ENCODE measurements at regions not wholly inside any gene's neighbourhood (a gene's known extent, or its start where the extent isn't known, plus 50 kb on each side); places are given as distances from the start of the nearest gene placed in this dataset.
A peak's percentile ranks its signal among the peaks of the same experiment; 100 is the strongest.

DNA sequence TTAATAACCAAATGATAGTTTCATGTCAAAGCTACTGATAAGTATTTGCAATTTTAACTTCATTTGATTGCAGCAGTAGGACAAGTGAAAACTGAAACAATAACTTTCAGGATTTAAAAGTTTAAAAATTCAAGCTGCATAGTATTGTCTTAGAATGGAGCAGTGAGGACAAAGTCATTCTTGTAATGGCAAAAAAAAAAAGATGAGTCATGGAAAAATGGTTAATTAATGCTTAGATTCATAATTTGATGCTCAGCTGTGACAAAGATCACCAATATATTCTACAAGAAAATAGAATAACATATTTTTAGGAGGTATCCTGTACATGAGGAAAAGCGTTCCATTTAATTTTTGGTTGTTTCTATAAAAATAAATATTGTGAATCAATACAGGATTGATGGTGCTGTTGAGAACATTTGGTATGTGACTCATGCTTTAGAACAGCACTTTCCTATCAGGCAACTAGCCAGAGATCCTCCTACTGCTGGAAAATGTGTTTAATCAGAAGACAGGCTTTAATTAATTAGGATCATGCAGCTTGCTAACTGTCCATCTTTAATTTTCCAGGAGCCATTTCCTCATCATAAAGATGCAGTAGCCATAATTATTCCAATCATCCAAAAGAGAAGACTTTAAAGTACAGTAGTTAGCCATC, 239.0 kb upstream of the MMADHC start:
- Histone ChIP-seq H4K20me1 (no peaks in the 10 kb centered on the region), H3K9me3 (replicated peaks in 1 of 11) (peaks cover 0 to 10% (median 0%) of the 10 kb centered on the region in 11 experiments; a peak in 3 of 22 replicates), H3K9ac (no peak overlapping the region), H3K36me3 (no peaks in the 10 kb centered on the region), H3K27ac (no peak overlapping the region), H3K4me3 (no peak overlapping the region), H3K4me2 (no peak overlapping the region), H3K27me3 (no peaks in the 10 kb centered on the region), H3K4me1 (peaks cover 0 to 12% (median 0%) of the 10 kb centered on the region in 10 experiments; a peak in 5 of 20 replicates)
- TF ChIP-seq Cebpa-rat (IDR thresholded peaks at IDR 0.05) = no peak

DNA sequence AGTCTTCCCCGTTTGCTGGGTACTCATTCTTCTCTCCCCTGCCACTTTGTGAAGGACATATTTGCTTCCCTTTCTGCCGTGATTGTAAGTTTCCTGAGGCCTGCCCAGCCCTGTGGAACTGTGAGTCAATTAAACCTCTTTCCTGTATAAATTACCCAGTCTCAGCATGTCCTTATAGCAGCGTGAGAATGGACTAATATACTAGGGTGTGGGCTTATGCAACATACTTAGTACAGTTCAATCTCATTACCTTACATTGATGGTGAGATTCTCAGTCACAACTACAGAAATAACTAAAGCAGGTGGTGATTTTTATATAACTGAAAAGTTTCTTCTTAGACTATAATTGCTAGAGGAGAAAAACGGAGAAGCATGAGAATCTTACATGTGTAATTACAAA, 237.9 kb upstream of the MMADHC start:
- H3K4me1 ChIP-seq = peaks cover 0 to 8% (median 0%) of the 10 kb centered on the region in 10 experiments; a peak in 4 of 20 replicates
- H3K9me3 ChIP-seq (replicated peaks in 1 of 11) = peaks cover 0 to 10% (median 0%) of the 10 kb centered on the region in 11 experiments; a peak in 3 of 22 replicates

DNA sequence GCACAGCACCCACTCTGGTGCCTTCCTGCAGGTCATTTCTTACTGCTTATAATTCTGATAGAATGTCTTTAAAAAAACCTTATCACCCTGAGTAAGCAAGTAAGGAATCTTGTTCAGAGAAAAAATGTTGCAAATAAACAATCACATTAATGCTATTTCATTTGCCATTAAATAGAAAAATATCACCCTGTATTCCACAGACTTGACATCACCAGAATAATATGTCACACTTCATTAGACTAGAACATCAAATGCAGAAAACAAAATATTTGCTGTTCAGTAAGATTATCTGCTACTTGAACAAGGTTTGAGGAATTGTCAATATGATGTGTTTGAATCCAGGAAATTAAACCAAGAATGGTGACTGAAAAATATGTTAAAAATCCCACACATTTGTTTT, 236.6 kb upstream of the MMADHC start:
- Histone ChIP-seq H3K36me3 (no peaks in the 10 kb centered on the region), H4K20me1 (no peaks in the 10 kb centered on the region), H3K9me3 (replicated peaks in 1 of 11) (peaks cover 0 to 10% (median 0%) of the 10 kb centered on the region in 11 experiments; a peak in 3 of 22 replicates), H3K27ac (no peak overlapping the region), H3K4me1 (peaks cover 0 to 8% (median 0%) of the 10 kb centered on the region in 10 experiments; a peak in 4 of 20 replicates), H3K4me3 (no peak overlapping the region), H3K9ac (no peak overlapping the region), H3K27me3 (no peaks in the 10 kb centered on the region), H3K4me2 (no peak overlapping the region)
- TF ChIP-seq Cebpa-rat (IDR thresholded peaks at IDR 0.05) = no peak

More for the DNA sequence above, 237.9 kb upstream of the MMADHC start:
- no peaks in the 10 kb centered on the region for H3K36me3 ChIP-seq
- TF ChIP-seq Cebpa-rat (IDR thresholded peaks at IDR 0.05) = no peak
- no peak overlapping the region for H3K4me3 ChIP-seq
- no peaks in the 10 kb centered on the region for H3K27me3 ChIP-seq
- 0 out of 22 replicates have a peak overlapping the region, but pooled peaks of 1 of the 11 experiments have one; percentile 10 for H3K4me2 ChIP-seq
- no peaks in the 10 kb centered on the region for H4K20me1 ChIP-seq
- no peak overlapping the region for H3K9ac ChIP-seq
- H3K27ac ChIP-seq = no peak overlapping the region

DNA sequence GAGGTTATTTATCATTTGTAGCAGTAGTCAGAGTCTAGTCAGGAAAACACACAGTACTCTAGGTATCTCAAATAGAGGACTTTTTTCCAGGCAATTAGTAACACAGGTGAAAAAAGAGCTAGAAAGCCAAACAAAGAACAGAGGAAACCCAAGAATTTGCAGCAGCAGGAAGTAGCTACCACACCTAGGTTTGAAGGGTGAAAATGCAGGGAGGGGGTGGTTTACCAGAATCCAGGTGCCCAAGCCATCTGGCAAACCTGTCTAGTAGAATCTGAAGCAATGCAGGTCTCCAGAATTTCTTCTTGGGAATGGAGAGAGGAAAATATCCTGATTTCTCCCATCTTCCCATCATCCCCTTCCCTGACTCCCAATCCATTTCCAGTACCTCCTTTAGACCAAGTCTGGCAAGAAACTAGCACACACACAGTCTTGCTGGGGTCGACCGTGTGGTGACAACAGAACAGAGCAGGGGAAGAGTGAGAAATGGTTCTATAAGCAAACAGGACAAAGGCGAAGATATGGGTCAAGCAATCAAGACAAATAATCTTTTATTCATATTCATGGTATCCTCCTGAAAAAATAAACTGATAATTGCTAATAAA, 231.9 kb upstream of the MMADHC start:
- Histone ChIP-seq H3K4me3 (no peak overlapping the region), H3K9ac (no peak overlapping the region), H3K27ac (no peak overlapping the region), H3K27me3 (no peaks in the 10 kb centered on the region), H4K20me1 (no peaks in the 10 kb centered on the region), H3K4me1 (no peaks in the 10 kb centered on the region), H3K9me3 (replicated peaks in 1 of 11) (peaks cover 0 to 10% (median 0%) of the 10 kb centered on the region in 11 experiments; a peak in 3 of 22 replicates), H3K36me3 (no peaks in the 10 kb centered on the region), H3K4me2 (no peak overlapping the region)
- TF ChIP-seq Cebpa-rat (IDR thresholded peaks at IDR 0.05) = no peak

DNA sequence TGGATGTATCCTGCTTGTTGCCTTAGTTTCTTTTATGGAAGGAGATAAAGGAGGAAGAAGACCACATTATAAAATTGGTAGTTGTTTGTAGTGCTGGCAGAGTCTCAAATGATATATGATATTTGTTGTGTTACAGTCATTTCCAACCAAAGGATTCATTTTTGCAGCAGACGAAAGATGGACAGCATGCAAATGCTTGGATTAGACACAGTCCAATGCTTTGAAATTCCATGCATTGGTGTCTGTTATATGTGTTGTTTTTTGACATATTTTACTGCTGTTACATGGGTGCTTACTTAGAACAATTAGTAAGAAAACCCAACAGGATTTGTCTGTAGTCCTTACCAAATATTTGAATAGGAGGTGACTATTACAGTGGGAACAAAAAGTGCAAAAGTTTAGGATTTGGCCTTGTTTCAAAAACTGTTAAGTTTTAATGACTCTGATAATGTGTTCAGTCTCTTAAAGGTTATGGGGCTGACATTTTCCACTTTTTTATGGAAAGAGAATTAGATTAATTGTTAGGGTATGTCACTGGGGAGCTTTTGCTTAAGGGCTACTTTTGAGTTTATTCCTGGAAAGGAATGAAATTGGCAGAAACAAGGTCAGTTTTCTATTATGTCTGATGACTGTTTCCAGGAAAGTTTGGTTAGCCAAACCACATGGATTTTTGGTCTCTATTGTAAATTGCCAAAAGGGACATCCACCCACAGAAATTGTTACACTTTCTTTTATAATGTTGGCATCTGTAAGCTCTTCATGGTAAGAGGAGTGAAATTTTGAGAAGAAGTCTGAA, 229.4 kb upstream of the MMADHC start:
- no peaks in the 10 kb centered on the region for H3K27me3 ChIP-seq
- H3K9me3 ChIP-seq (replicated peaks in 1 of 11) = no peaks in the 10 kb centered on the region
- H3K4me2 ChIP-seq = no peak overlapping the region
- no peaks in the 10 kb centered on the region for H3K36me3 ChIP-seq
- H3K4me3 ChIP-seq = no peak overlapping the region
- no peak overlapping the region for H3K9ac ChIP-seq
- no peaks in the 10 kb centered on the region for H4K20me1 ChIP-seq
- H3K4me1 ChIP-seq = no peaks in the 10 kb centered on the region
- TF ChIP-seq Cebpa-rat (IDR thresholded peaks at IDR 0.05) = no peak
- no peak overlapping the region for H3K27ac ChIP-seq

DNA sequence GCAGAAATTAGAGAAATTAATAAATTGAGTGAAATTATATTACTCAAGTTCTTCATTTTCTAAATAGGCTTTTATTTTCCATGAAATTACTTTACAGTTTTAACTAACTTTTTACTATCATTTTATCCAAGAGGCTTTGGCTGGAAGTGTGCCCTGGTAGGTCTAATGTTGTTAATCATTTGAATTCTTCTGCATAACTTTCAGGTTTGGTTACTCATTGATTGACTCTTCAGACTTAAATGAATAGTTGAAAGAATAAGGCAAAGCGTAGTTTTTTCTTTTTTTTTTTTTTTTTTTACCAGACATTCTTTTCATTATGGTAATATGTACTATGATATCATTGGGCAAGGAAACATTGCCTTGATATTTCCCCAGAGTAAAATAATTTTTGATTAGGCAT, 228.4 kb upstream of the MMADHC start:
- no peaks in the 10 kb centered on the region for H3K36me3 ChIP-seq
- H3K4me2 ChIP-seq = no peak overlapping the region
- no peaks in the 10 kb centered on the region for H4K20me1 ChIP-seq
- no peaks in the 10 kb centered on the region for H3K4me1 ChIP-seq
- no peaks in the 10 kb centered on the region for H3K27me3 ChIP-seq
- no peaks in the 10 kb centered on the region for H3K9me3 ChIP-seq (replicated peaks in 1 of 11)
- H3K27ac ChIP-seq = no peak overlapping the region
- H3K4me3 ChIP-seq = no peak overlapping the region
- no peak overlapping the region for H3K9ac ChIP-seq
- TF ChIP-seq Cebpa-rat (IDR thresholded peaks at IDR 0.05) = no peak

DNA sequence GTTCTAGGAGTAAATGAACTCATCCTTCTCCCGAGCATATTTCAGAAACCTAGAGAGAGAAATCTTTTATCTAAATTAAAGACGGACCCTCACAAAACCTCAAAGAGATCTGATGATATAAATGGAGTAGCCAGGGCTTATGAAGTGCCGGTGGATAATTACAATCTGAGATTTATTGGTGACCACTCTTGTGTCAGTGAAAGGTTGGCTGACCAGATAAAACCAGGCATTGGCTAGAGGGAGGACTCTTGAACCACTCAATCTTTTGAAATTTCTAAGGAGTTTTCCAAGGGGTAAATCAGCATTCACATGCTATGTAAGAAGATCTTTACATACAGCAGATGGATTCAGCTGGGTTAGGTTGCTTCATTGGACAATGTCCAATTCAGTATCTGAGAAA, 227.3 kb upstream of the MMADHC start:
- H3K9me3 ChIP-seq (replicated peaks in 1 of 11) = no peaks in the 10 kb centered on the region
- H4K20me1 ChIP-seq = no peaks in the 10 kb centered on the region

DNA sequence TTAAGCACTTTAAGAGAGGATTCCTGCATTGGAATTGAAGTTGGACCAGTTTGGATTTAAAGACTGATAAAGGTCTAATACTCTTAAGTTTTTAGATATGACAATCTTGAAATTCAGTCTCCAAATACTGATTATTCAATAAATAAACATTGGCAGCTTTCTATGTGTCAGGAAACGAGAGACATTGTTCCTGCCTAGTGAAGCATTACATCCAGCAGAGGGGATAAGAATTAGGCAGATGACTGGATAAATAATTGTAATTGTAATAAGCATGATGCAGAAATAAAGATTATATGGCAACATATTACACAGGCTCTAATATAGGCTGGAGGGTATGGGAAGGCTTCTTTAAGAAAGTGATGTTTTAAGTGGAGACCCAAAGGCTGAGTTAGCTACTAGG, 226.5 kb upstream of the MMADHC start:
- TF ChIP-seq Cebpa-rat (IDR thresholded peaks at IDR 0.05) = no peak
- Histone ChIP-seq H3K4me2 (no peak overlapping the region), H4K20me1 (no peaks in the 10 kb centered on the region), H3K4me1 (peaks cover 0 to under 1% (median 0%) of the 10 kb centered on the region in 10 experiments; a peak in 5 of 20 replicates), H3K36me3 (no peaks in the 10 kb centered on the region), H3K27me3 (no peaks in the 10 kb centered on the region), H3K27ac (no peak overlapping the region), H3K4me3 (no peak overlapping the region), H3K9ac (no peak overlapping the region), H3K9me3 (replicated peaks in 1 of 11) (no peaks in the 10 kb centered on the region)

More for the DNA sequence above, 227.3 kb upstream of the MMADHC start:
- no peak overlapping the region for H3K27ac ChIP-seq
- H3K36me3 ChIP-seq = no peaks in the 10 kb centered on the region
- no peak overlapping the region for H3K4me2 ChIP-seq
- no peaks in the 10 kb centered on the region for H3K27me3 ChIP-seq
- no peak overlapping the region for H3K9ac ChIP-seq
- H3K4me3 ChIP-seq = no peak overlapping the region
- no peaks in the 10 kb centered on the region for H3K4me1 ChIP-seq
- TF ChIP-seq Cebpa-rat (IDR thresholded peaks at IDR 0.05) = no peak

DNA sequence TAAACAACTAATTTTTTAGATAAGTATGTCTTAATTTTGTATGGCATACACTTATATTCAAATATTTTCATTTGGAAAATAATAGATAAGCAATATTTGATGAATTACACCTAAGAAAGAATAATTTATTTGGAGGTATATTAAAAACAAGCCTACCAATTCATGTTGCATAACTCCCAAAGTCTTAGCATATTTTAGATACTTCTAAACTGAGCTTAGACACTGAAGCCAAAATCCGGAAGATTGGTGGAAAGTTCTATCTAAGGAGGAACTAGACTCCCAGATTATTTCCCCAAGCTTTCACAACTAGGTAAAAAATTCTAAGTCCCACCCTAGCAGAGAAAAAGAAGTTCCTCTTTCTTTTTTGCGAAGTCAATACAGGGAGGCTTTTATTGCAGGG, 221.0 kb upstream of the MMADHC start:
- Histone ChIP-seq H3K27ac (no peak overlapping the region), H3K27me3 (no peaks in the 10 kb centered on the region), H3K36me3 (no peaks in the 10 kb centered on the region), H3K9ac (no peak overlapping the region), H3K4me1 (peaks cover 0 to 13% (median 0%) of the 10 kb centered on the region in 10 experiments; a peak in 6 of 20 replicates), H3K4me2 (peak overlapping the region in 3 of 11 experiments; percentile 2 to 53 (median 8); a peak in 3 of 22 replicates), H3K4me3 (no peak overlapping the region), H3K9me3 (replicated peaks in 1 of 11) (no peaks in the 10 kb centered on the region), H4K20me1 (no peaks in the 10 kb centered on the region)
- no peak for TF ChIP-seq Cebpa-rat (IDR thresholded peaks at IDR 0.05)
